ENCODE measurements at regions not wholly inside any gene's neighbourhood (a gene's known extent, or its start where the extent isn't known, plus 50 kb on each side); places are given as distances from the start of the nearest gene placed in this dataset.

GRCh38 chr4:122542411-122543236 is 78.2 kb downstream of the IL21 start:
- no peak overlapping the region for H3K4me3 ChIP-seq (replicated peaks; ENCODE audit: low read depth, low read length)
- no peaks in the 10 kb centered on the region; the same call in 1 of the 2 replicates for H3K27me3 ChIP-seq (replicated peaks; ENCODE audit: control insufficient read depth, insufficient read depth, low read length)
- H3K36me3 ChIP-seq (ENCODE audit: control insufficient read depth, insufficient read depth, low read length), result no peaks in the 10 kb centered on the region
- TF ChIP-seq, protein P1, sequence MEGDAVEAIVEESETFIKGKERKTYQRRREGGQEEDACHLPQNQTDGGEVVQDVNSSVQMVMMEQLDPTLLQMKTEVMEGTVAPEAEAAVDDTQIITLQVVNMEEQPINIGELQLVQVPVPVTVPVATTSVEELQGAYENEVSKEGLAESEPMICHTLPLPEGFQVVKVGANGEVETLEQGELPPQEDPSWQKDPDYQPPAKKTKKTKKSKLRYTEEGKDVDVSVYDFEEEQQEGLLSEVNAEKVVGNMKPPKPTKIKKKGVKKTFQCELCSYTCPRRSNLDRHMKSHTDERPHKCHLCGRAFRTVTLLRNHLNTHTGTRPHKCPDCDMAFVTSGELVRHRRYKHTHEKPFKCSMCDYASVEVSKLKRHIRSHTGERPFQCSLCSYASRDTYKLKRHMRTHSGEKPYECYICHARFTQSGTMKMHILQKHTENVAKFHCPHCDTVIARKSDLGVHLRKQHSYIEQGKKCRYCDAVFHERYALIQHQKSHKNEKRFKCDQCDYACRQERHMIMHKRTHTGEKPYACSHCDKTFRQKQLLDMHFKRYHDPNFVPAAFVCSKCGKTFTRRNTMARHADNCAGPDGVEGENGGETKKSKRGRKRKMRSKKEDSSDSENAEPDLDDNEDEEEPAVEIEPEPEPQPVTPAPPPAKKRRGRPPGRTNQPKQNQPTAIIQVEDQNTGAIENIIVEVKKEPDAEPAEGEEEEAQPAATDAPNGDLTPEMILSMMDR (IDR thresholded peaks at IDR 0.05; ENCODE audit: insufficient read depth, low read length, poor library complexity, severe bottlenecking), result no peak
- peak; percentile 67 for DNase-seq (ENCODE audit: extremely low read depth, insufficient read length)

DNA sequence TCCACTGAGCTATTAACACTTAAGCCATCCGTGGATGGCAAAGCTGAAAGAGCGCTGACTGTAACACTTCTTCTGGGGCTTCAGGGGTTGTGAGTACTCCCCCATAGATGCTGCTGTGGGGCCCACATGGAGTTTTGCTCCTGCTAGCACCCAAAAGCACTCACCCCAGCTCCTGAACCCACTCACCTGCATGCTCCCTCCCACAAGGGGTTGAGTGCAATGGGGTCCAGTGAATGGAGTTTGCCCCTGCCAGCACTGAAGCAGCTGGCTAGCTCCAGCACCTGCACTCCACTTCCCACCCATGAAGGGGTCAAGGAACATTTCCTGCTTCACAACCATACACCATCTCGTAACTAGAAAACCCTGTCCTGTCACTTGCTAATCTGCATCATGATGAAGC is 78.9 kb downstream of the IL21 start:
- TF ChIP-seq, protein P1 (IDR thresholded peaks at IDR 0.05; ENCODE audit: insufficient read depth, low read length, poor library complexity, severe bottlenecking), result no peak
- no peak for DNase-seq (ENCODE audit: extremely low read depth, insufficient read length)
- H3K36me3 ChIP-seq (ENCODE audit: control insufficient read depth, insufficient read depth, low read length), result no peaks in the 10 kb centered on the region
- H3K4me3 ChIP-seq (replicated peaks; ENCODE audit: low read depth, low read length), result no peak overlapping the region
- no peaks in the 10 kb centered on the region; the same call in 1 of the 2 replicates for H3K27me3 ChIP-seq (replicated peaks; ENCODE audit: control insufficient read depth, insufficient read depth, low read length)

DNA sequence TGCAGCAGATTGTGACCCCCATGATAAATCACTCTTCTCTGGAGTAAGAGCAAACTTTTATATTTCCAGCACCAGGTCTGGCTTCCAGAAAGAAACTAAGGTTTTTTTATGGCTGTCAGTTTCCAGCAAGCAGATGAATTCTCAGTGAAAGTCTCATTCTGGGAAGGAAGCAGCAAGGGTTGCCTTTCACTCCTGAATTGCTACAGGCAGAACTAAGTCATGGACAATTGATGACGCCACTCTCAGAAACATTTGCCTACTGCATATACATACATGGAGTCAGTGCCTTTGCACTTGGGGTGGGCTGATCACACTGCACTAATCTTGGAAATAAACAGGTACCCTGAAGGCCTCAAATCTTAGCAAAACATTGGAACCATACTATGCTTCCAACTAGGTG is 80.0 kb downstream of the IL21 start:
- DNase-seq (ENCODE audit: extremely low read depth, insufficient read length), result no peak
- Histone ChIP-seq H3K27me3 (replicated peaks; ENCODE audit: control insufficient read depth, insufficient read depth, low read length) (no peaks in the 10 kb centered on the region; the same call in 1 of the 2 replicates), H3K36me3 (ENCODE audit: control insufficient read depth, insufficient read depth, low read length) (no peaks in the 10 kb centered on the region), H3K4me3 (replicated peaks; ENCODE audit: low read depth, low read length) (no peak overlapping the region)
- TF ChIP-seq, protein P1 (IDR thresholded peaks at IDR 0.05; ENCODE audit: insufficient read depth, low read length, poor library complexity, severe bottlenecking), result no peak

GRCh38 chr4:122539861-122540465 is 80.9 kb downstream of the IL21 start:
- Histone ChIP-seq H3K27me3 (replicated peaks; ENCODE audit: control insufficient read depth, insufficient read depth, low read length) (no peaks in the 10 kb centered on the region; the same call in 1 of the 2 replicates), H3K4me3 (replicated peaks; ENCODE audit: low read depth, low read length) (no peak overlapping the region), H3K36me3 (ENCODE audit: control insufficient read depth, insufficient read depth, low read length) (no peaks in the 10 kb centered on the region)
- DNase-seq (ENCODE audit: extremely low read depth, insufficient read length), result peak; percentile 51
- TF ChIP-seq, protein P1 (IDR thresholded peaks at IDR 0.05; ENCODE audit: insufficient read depth, low read length, poor library complexity, severe bottlenecking), result no peak

- Histone ChIP-seq H3K36me3 (ENCODE audit: control insufficient read depth, insufficient read depth, low read length) (no peaks in the 10 kb centered on the region), H3K27me3 (replicated peaks; ENCODE audit: control insufficient read depth, insufficient read depth, low read length) (no peaks in the 10 kb centered on the region; the same call in 1 of the 2 replicates), H3K4me3 (replicated peaks; ENCODE audit: low read depth, low read length) (no peak overlapping the region)
- DNase-seq (ENCODE audit: extremely low read depth, insufficient read length), result no peak
- TF ChIP-seq, protein P1 (IDR thresholded peaks at IDR 0.05; ENCODE audit: insufficient read depth, low read length, poor library complexity, severe bottlenecking), result no peak
Measured at GRCh38 chr4:122537388-122538135, 81.0 kb upstream of the IL2 start.

Data from GM06990 (cell line).